ENCODE measurements at regions not wholly inside any gene's neighbourhood (a gene's known extent, or its start where the extent isn't known, plus 50 kb on each side); places are given as distances from the start of the nearest gene placed in this dataset.

DNA sequence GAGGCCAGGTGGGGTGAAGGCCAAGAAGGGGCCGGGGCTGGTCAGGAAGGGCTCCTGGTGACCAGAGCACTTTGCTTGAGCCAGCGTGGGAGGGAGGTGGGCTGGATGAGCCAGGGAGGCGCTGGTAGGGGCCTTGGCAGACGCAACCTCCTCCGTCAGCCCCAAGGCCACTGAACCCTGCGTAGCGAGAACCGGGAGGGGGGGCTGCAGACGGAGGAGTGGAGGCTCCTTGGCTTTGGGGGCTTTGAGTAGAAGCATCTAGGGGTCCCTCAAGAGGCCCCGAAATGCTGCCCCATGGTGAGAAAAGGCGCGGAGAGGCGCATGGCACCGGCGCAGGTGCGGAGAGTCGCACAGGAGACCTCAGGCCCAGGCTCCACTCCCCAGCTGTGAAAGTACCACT, 1888.0 kb upstream of the CDH9 start:
- DNase-seq (ENCODE audit: low spot score), result no peak
- Histone ChIP-seq H3K27ac (no peak overlapping the region), H3K27me3 (no peaks in the 10 kb centered on the region), H2AFZ (replicated peaks) (no peak overlapping the region), H3K4me1 (no peaks in the 10 kb centered on the region), H3K9ac (no peak overlapping the region), H3K36me3 (no peaks in the 10 kb centered on the region), H3K4me3 (no peak overlapping the region), H3F3A (ENCODE audit: low read depth) (no peaks in the 10 kb centered on the region), H3K79me2 (ENCODE audit: low read depth) (no peaks in the 10 kb centered on the region), H3K4me2 (no peak overlapping the region), H3K9me3 (ENCODE audit: low read depth) (no peaks in the 10 kb centered on the region), H4K20me1 (ENCODE audit: low read depth) (no peaks in the 10 kb centered on the region)
- H3K27me3 Mint-ChIP-seq (ENCODE audit: insufficient read depth, low read depth), result peaks cover 2% of the 10 kb centered on the region
- H3K9me3 Mint-ChIP-seq, result peaks cover 11% of the 10 kb centered on the region
- no peaks in the 10 kb centered on the region for H3K4me1 Mint-ChIP-seq
- no peak overlapping the region for H3K4me3 Mint-ChIP-seq
- H3K27ac Mint-ChIP-seq, result no peak overlapping the region
- TF ChIP-seq, protein P1, sequence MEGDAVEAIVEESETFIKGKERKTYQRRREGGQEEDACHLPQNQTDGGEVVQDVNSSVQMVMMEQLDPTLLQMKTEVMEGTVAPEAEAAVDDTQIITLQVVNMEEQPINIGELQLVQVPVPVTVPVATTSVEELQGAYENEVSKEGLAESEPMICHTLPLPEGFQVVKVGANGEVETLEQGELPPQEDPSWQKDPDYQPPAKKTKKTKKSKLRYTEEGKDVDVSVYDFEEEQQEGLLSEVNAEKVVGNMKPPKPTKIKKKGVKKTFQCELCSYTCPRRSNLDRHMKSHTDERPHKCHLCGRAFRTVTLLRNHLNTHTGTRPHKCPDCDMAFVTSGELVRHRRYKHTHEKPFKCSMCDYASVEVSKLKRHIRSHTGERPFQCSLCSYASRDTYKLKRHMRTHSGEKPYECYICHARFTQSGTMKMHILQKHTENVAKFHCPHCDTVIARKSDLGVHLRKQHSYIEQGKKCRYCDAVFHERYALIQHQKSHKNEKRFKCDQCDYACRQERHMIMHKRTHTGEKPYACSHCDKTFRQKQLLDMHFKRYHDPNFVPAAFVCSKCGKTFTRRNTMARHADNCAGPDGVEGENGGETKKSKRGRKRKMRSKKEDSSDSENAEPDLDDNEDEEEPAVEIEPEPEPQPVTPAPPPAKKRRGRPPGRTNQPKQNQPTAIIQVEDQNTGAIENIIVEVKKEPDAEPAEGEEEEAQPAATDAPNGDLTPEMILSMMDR (IDR thresholded peaks at IDR 0.05), result no peak
- TF ChIP-seq EZH2 (IDR thresholded peaks at IDR 0.05), result no peak
- TF ChIP-seq EZH2phosphoT487 (IDR thresholded peaks at IDR 0.05), result no peak
- H3K36me3 Mint-ChIP-seq, result peaks cover 2% of the 10 kb centered on the region

DNA sequence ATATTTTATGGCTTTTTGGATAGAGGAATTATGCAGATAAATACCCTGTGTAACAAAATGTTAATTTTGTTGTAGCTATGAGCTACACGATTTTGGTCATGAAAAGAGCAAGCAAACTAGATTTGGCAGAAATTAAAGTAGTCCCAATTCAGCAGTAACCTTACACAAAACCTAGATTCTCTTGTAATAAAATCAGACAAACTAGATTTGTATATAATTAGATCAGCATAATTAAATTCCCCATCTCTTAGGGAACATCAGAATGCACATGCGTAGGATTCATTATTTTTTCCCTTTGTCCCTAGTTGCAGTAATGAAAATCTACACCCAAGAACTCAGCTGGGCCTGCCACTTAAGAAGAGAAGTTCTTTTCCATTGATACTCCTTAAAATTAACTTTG, 1879.2 kb upstream of the CDH9 start:
- Mint-ChIP-seq H3K9me3 (no peaks in the 10 kb centered on the region), H3K4me3 (no peak overlapping the region), H3K27me3 (ENCODE audit: insufficient read depth, low read depth) (no peaks in the 10 kb centered on the region), H3K36me3 (no peaks in the 10 kb centered on the region), H3K27ac (no peak overlapping the region), H3K4me1 (no peaks in the 10 kb centered on the region)
- no peaks in the 10 kb centered on the region for H3K4me1 ChIP-seq
- no peak overlapping the region for H3K4me3 ChIP-seq
- no peaks in the 10 kb centered on the region for H3K36me3 ChIP-seq
- no peaks in the 10 kb centered on the region for H4K20me1 ChIP-seq (ENCODE audit: low read depth)
- H3K27me3 ChIP-seq, result no peaks in the 10 kb centered on the region
- H3K27ac ChIP-seq, result no peak overlapping the region
- no peak overlapping the region for H3K9ac ChIP-seq
- no peak for DNase-seq (ENCODE audit: low spot score)
- H3K4me2 ChIP-seq, result no peak overlapping the region
- H3F3A ChIP-seq (ENCODE audit: low read depth), result no peaks in the 10 kb centered on the region
- no peaks in the 10 kb centered on the region for H3K9me3 ChIP-seq (ENCODE audit: low read depth)
- no peak for TF ChIP-seq EZH2 (IDR thresholded peaks at IDR 0.05)
- no peaks in the 10 kb centered on the region for H3K79me2 ChIP-seq (ENCODE audit: low read depth)
- no peak overlapping the region for H2AFZ ChIP-seq (replicated peaks)

DNA sequence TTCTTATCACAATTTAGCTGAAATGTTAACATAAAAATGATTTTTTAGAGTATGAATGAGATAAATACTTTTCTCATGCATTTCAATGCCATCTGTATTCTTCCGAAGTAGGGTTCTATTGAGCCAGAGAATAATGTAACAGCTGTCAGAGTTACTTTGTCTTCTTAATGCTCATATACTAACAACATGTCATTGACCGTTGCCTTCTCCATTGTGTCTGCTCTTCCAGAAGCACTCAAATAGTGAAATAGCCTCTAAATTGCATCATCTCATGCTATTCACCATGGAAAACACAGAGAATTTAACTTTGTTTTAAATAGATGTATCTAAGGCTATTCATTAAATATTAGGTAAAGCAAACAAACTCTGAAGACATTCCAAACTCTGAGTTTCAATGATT, 1875.9 kb upstream of the CDH9 start:
- H3K9ac ChIP-seq, result no peak overlapping the region
- no peaks in the 10 kb centered on the region for H3K9me3 ChIP-seq (ENCODE audit: low read depth)
- H2AFZ ChIP-seq (replicated peaks), result no peak overlapping the region
- Mint-ChIP-seq H3K9me3 (no peaks in the 10 kb centered on the region), H3K36me3 (no peaks in the 10 kb centered on the region), H3K27ac (no peak overlapping the region), H3K4me3 (no peak overlapping the region), H3K4me1 (no peaks in the 10 kb centered on the region), H3K27me3 (ENCODE audit: insufficient read depth, low read depth) (no peaks in the 10 kb centered on the region)
- no peaks in the 10 kb centered on the region for H3K36me3 ChIP-seq
- no peaks in the 10 kb centered on the region for H3K79me2 ChIP-seq (ENCODE audit: low read depth)
- H3K27ac ChIP-seq, result no peak overlapping the region
- TF ChIP-seq EZH2phosphoT487 (IDR thresholded peaks at IDR 0.05) (no peak), EZH2 (IDR thresholded peaks at IDR 0.05) (no peak)
- TF ChIP-seq, protein P1 (IDR thresholded peaks at IDR 0.05), result no peak
- H3K4me2 ChIP-seq, result no peak overlapping the region
- no peak overlapping the region for H3K4me3 ChIP-seq
- no peaks in the 10 kb centered on the region for H3K4me1 ChIP-seq
- no peaks in the 10 kb centered on the region for H3F3A ChIP-seq (ENCODE audit: low read depth)
- DNase-seq (ENCODE audit: low spot score), result no peak
- no peaks in the 10 kb centered on the region for H4K20me1 ChIP-seq (ENCODE audit: low read depth)
- H3K27me3 ChIP-seq, result no peaks in the 10 kb centered on the region

DNA sequence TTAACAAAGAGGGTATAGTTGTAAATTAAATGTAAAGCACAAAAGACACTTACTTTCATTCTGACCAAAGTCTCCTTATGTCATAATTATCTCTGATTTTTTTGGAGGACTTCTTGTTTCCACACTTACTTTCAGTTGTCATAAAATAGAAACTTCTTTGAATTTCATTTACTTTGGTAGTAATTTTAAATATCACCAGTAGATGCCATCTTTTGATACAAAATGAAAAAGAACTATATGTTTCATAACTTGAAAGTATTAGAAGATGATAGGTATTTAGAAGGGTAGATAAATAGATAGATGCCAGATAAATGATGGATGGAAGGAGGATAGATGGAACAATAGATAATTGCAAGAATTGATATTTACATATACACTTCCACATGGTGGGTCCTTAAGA, 1865.3 kb upstream of the CDH9 start:
- Mint-ChIP-seq H3K27ac (no peak overlapping the region), H3K9me3 (no peaks in the 10 kb centered on the region), H3K36me3 (no peaks in the 10 kb centered on the region), H3K27me3 (ENCODE audit: insufficient read depth, low read depth) (no peaks in the 10 kb centered on the region), H3K4me3 (no peak overlapping the region), H3K4me1 (no peaks in the 10 kb centered on the region)
- H4K20me1 ChIP-seq (ENCODE audit: low read depth), result no peaks in the 10 kb centered on the region
- H3K4me1 ChIP-seq, result no peaks in the 10 kb centered on the region
- H3K9ac ChIP-seq, result no peak overlapping the region
- no peaks in the 10 kb centered on the region for H3K9me3 ChIP-seq (ENCODE audit: low read depth)
- no peak overlapping the region for H3K4me2 ChIP-seq
- no peaks in the 10 kb centered on the region for H3K79me2 ChIP-seq (ENCODE audit: low read depth)
- H3K4me3 ChIP-seq, result no peak overlapping the region
- no peak for DNase-seq (ENCODE audit: low spot score)
- H3K27ac ChIP-seq, result no peak overlapping the region
- no peaks in the 10 kb centered on the region for H3K27me3 ChIP-seq
- TF ChIP-seq EZH2phosphoT487 (IDR thresholded peaks at IDR 0.05) (no peak), EZH2 (IDR thresholded peaks at IDR 0.05) (no peak)
- TF ChIP-seq, protein P1 (IDR thresholded peaks at IDR 0.05), result no peak
- H3K36me3 ChIP-seq, result no peaks in the 10 kb centered on the region
- H2AFZ ChIP-seq (replicated peaks), result no peak overlapping the region
- H3F3A ChIP-seq (ENCODE audit: low read depth), result no peaks in the 10 kb centered on the region
